ENCODE measurements at regions not wholly inside any gene's neighbourhood (a gene's known extent, or its start where the extent isn't known, plus 50 kb on each side); places are given as distances from the start of the nearest gene placed in this dataset.
A peak's percentile ranks its signal among the peaks of the same experiment; 100 is the strongest.

GRCh38 chr6:150486048-150486447, 113.6 kb upstream of the PLEKHG1 start:
- Mint-ChIP-seq H3K36me3 (no peaks in the 10 kb centered on the region), H3K27ac (no peak overlapping the region), H3K4me3 (no peak overlapping the region), H3K4me1 (peaks cover 0 to 6% (median 3%) of the 10 kb centered on the region in 3 donors), H3K9me3 (peaks cover 0 to under 1% (median 0%) of the 10 kb centered on the region in 3 donors), H3K27me3 (peaks cover 3 to 13% of the 10 kb centered on the region in 2 donors)
- no peak overlapping the region for H3K27ac ChIP-seq (ENCODE audit: low read length)
- ChIA-PET POLR2A (no interaction called here), CTCF (no interaction called here)
- peaks cover 2 to 8% of the 10 kb centered on the region in 2 experiments for H3K4me1 ChIP-seq (ENCODE audit: control insufficient read depth in 1 of 2, extremely low read depth in 1 of 2, insufficient read depth in 2 of 2, low read length in 2 of 2)
- WGBS (ENCODE audit: insufficient coverage): 77% methylated on average over 5 of the region's 6 CpGs
- no peak for ATAC-seq (replicated peaks in 1 of 4)
- H3K4me3 ChIP-seq (ENCODE audit: control insufficient read depth in 1 of 2, extremely low read depth in 1 of 2, low read length in 1 of 2): no peak overlapping the region
- no peaks in the 10 kb centered on the region for H3K36me3 ChIP-seq (ENCODE audit: control insufficient read depth in 2 of 2, extremely low read depth in 1 of 2, insufficient read depth in 1 of 2, low read length in 1 of 2)
- DNase-seq: no peak
- H3K9me3 ChIP-seq: no peaks in the 10 kb centered on the region
- no peaks in the 10 kb centered on the region for H3K27me3 ChIP-seq (replicated peaks in 1 of 2; ENCODE audit: control insufficient read depth in 2 of 2, extremely low read depth in 1 of 2, insufficient read depth in 2 of 2, low read length in 1 of 2)

DNA sequence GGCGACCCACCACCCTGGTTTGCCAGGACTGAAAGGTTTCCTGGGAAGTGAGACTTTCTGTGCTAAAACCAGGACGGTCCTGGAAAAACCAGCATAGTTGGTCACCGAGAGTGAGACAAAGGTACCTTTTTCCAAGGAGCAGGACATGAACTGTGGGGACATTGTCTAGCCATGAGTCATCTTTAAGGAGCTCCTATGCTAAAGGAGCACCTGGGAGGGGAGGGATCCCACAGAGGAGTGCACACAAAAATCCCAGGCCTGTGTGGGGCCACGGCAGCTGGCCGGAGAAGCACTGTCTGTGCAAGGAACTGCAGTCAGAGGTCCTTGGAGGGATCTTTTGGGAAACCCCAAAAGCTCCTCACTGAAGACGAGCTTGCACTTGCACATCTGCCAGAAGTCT, 109.1 kb upstream of the PLEKHG1 start:
- no peak overlapping the region for H3K4me3 Mint-ChIP-seq
- H3K4me1 Mint-ChIP-seq: peaks cover 0 to 22% (median 17%) of the 10 kb centered on the region in 3 donors
- H3K27me3 ChIP-seq (replicated peaks in 1 of 2; ENCODE audit: control insufficient read depth in 2 of 2, extremely low read depth in 1 of 2, insufficient read depth in 2 of 2, low read length in 1 of 2): no peaks in the 10 kb centered on the region
- H3K4me3 ChIP-seq (ENCODE audit: control insufficient read depth in 1 of 2, extremely low read depth in 1 of 2, low read length in 1 of 2): no peak overlapping the region
- ChIA-PET POLR2A (interaction anchor here in 1 of 2 donors (0.6 kb wide), 1 partner anchor 211 kb away, joined by 3 read pairs; no protein-coding TSS in a partner anchor), CTCF (no interaction called here)
- WGBS (ENCODE audit: insufficient coverage): 93% methylated on average over 3 of the region's 6 CpGs
- H3K27me3 Mint-ChIP-seq: peaks cover 3 to 12% of the 10 kb centered on the region in 2 donors
- no peak overlapping the region for H3K27ac Mint-ChIP-seq
- ATAC-seq (replicated peaks in 1 of 4) (no peak), DNase-seq (no peak)
- H3K36me3 Mint-ChIP-seq: no peaks in the 10 kb centered on the region
- no peaks in the 10 kb centered on the region for H3K36me3 ChIP-seq (ENCODE audit: control insufficient read depth in 2 of 2, extremely low read depth in 1 of 2, insufficient read depth in 1 of 2, low read length in 1 of 2)
- peaks cover 3 to 16% of the 10 kb centered on the region in 2 experiments for H3K4me1 ChIP-seq (ENCODE audit: control insufficient read depth in 1 of 2, extremely low read depth in 1 of 2, insufficient read depth in 2 of 2, low read length in 2 of 2)
- no peaks in the 10 kb centered on the region for H3K9me3 ChIP-seq
- H3K27ac ChIP-seq (ENCODE audit: low read length): no peak overlapping the region
- peaks cover 0 to 6% (median 4%) of the 10 kb centered on the region in 3 donors for H3K9me3 Mint-ChIP-seq

- DNase-seq (peak in 1 of 35 experiments; percentile 54), ATAC-seq (replicated peaks in 1 of 4) (peak in 3 of 4 experiments; percentile 55 to 83 (median 63))
- Histone ChIP-seq H3K4me3 (ENCODE audit: control insufficient read depth in 1 of 2, extremely low read depth in 1 of 2, low read length in 1 of 2) (no peak overlapping the region), H3K27me3 (replicated peaks in 1 of 2; ENCODE audit: control insufficient read depth in 2 of 2, extremely low read depth in 1 of 2, insufficient read depth in 2 of 2, low read length in 1 of 2) (no peaks in the 10 kb centered on the region), H3K9me3 (no peaks in the 10 kb centered on the region), H3K27ac (ENCODE audit: low read length) (peak overlapping the region; percentile 54), H3K36me3 (ENCODE audit: control insufficient read depth in 2 of 2, extremely low read depth in 1 of 2, insufficient read depth in 1 of 2, low read length in 1 of 2) (no peaks in the 10 kb centered on the region), H3K4me1 (ENCODE audit: control insufficient read depth in 1 of 2, extremely low read depth in 1 of 2, insufficient read depth in 2 of 2, low read length in 2 of 2) (peaks cover 3 to 16% of the 10 kb centered on the region in 2 experiments)
- Mint-ChIP-seq H3K4me3 (peak overlapping the region in 1 of 3 donors; percentile 42), H3K4me1 (peaks cover 0 to 22% (median 17%) of the 10 kb centered on the region in 3 donors), H3K27me3 (peaks cover 3 to 12% of the 10 kb centered on the region in 2 donors), H3K9me3 (peaks cover 0 to 6% (median 4%) of the 10 kb centered on the region in 3 donors), H3K36me3 (no peaks in the 10 kb centered on the region), H3K27ac (peak overlapping the region; percentile 29 to 75)
- WGBS (ENCODE audit: insufficient coverage): 17% methylated on average over 1 of the region's 5 CpGs
- ChIA-PET POLR2A (no interaction called here), CTCF (no interaction called here)
Observed at GRCh38 chr6:150491131-150491810, 108.4 kb upstream of the PLEKHG1 start.

- Histone ChIP-seq H3K4me1 (ENCODE audit: control insufficient read depth in 1 of 2, extremely low read depth in 1 of 2, insufficient read depth in 2 of 2, low read length in 2 of 2) (peaks cover 3 to 16% of the 10 kb centered on the region in 2 experiments), H3K36me3 (ENCODE audit: control insufficient read depth in 2 of 2, extremely low read depth in 1 of 2, insufficient read depth in 1 of 2, low read length in 1 of 2) (no peaks in the 10 kb centered on the region), H3K9me3 (no peaks in the 10 kb centered on the region), H3K27me3 (replicated peaks in 1 of 2; ENCODE audit: control insufficient read depth in 2 of 2, extremely low read depth in 1 of 2, insufficient read depth in 2 of 2, low read length in 1 of 2) (no peaks in the 10 kb centered on the region), H3K27ac (ENCODE audit: low read length) (no peak overlapping the region), H3K4me3 (ENCODE audit: control insufficient read depth in 1 of 2, extremely low read depth in 1 of 2, low read length in 1 of 2) (no peak overlapping the region)
- ChIA-PET POLR2A (no interaction called here), CTCF (no interaction called here)
- WGBS (ENCODE audit: insufficient coverage): no CpG with 5 or more reads among the region's 2 CpGs
- Mint-ChIP-seq H3K4me1 (peaks cover 0 to 22% (median 17%) of the 10 kb centered on the region in 3 donors), H3K4me3 (no peak overlapping the region), H3K27me3 (peaks cover 3 to 12% of the 10 kb centered on the region in 2 donors), H3K27ac (peak overlapping the region in 1 of 2 donors; percentile 22), H3K36me3 (no peaks in the 10 kb centered on the region), H3K9me3 (peaks cover 0 to 6% (median 4%) of the 10 kb centered on the region in 3 donors)
- DNase-seq: no peak
- no peak for ATAC-seq (replicated peaks in 1 of 4)
Observed at GRCh38 chr6:150491811-150492172, 107.9 kb upstream of the PLEKHG1 start.

GRCh38 chr6:150492507-150492906, 107.2 kb upstream of the PLEKHG1 start:
- 100% methylated on average over 1 of the region's 2 CpGs for WGBS (ENCODE audit: insufficient coverage)
- H3K27ac Mint-ChIP-seq: no peak overlapping the region
- ATAC-seq (replicated peaks in 1 of 4): no peak
- peaks cover 0 to 22% (median 17%) of the 10 kb centered on the region in 3 donors for H3K4me1 Mint-ChIP-seq
- H3K27me3 Mint-ChIP-seq: peaks cover 3 to 12% of the 10 kb centered on the region in 2 donors
- Histone ChIP-seq H3K4me1 (ENCODE audit: control insufficient read depth in 1 of 2, extremely low read depth in 1 of 2, insufficient read depth in 2 of 2, low read length in 2 of 2) (peaks cover 3 to 16% of the 10 kb centered on the region in 2 experiments), H3K27me3 (replicated peaks in 1 of 2; ENCODE audit: control insufficient read depth in 2 of 2, extremely low read depth in 1 of 2, insufficient read depth in 2 of 2, low read length in 1 of 2) (no peaks in the 10 kb centered on the region), H3K9me3 (no peaks in the 10 kb centered on the region), H3K27ac (ENCODE audit: low read length) (no peak overlapping the region), H3K4me3 (ENCODE audit: control insufficient read depth in 1 of 2, extremely low read depth in 1 of 2, low read length in 1 of 2) (no peak overlapping the region), H3K36me3 (ENCODE audit: control insufficient read depth in 2 of 2, extremely low read depth in 1 of 2, insufficient read depth in 1 of 2, low read length in 1 of 2) (no peaks in the 10 kb centered on the region)
- no peaks in the 10 kb centered on the region for H3K36me3 Mint-ChIP-seq
- CTCF ChIA-PET: no interaction called here
- H3K9me3 Mint-ChIP-seq: peaks cover 0 to 6% (median 4%) of the 10 kb centered on the region in 3 donors
- POLR2A ChIA-PET: no interaction called here
- DNase-seq: no peak
- no peak overlapping the region for H3K4me3 Mint-ChIP-seq

- POLR2A ChIA-PET: no interaction called here
- peaks cover 3 to 8% of the 10 kb centered on the region in 2 donors for H3K27me3 Mint-ChIP-seq
- Histone ChIP-seq H3K27me3 (replicated peaks in 1 of 2; ENCODE audit: control insufficient read depth in 2 of 2, extremely low read depth in 1 of 2, insufficient read depth in 2 of 2, low read length in 1 of 2) (no peaks in the 10 kb centered on the region), H3K36me3 (ENCODE audit: control insufficient read depth in 2 of 2, extremely low read depth in 1 of 2, insufficient read depth in 1 of 2, low read length in 1 of 2) (no peaks in the 10 kb centered on the region), H3K4me3 (ENCODE audit: control insufficient read depth in 1 of 2, extremely low read depth in 1 of 2, low read length in 1 of 2) (no peak overlapping the region), H3K27ac (ENCODE audit: low read length) (no peak overlapping the region), H3K9me3 (no peaks in the 10 kb centered on the region), H3K4me1 (ENCODE audit: control insufficient read depth in 1 of 2, extremely low read depth in 1 of 2, insufficient read depth in 2 of 2, low read length in 2 of 2) (peaks cover 3 to 16% of the 10 kb centered on the region in 2 experiments)
- DNase-seq: no peak
- H3K4me3 Mint-ChIP-seq: no peak overlapping the region
- H3K4me1 Mint-ChIP-seq: peaks cover 0 to 22% (median 17%) of the 10 kb centered on the region in 3 donors
- no peaks in the 10 kb centered on the region for H3K36me3 Mint-ChIP-seq
- H3K27ac Mint-ChIP-seq: no peak overlapping the region
- peaks cover 0 to 6% (median 4%) of the 10 kb centered on the region in 3 donors for H3K9me3 Mint-ChIP-seq
- CTCF ChIA-PET: no interaction called here
- 97% methylated on average over 4 of the region's 7 CpGs for WGBS (ENCODE audit: insufficient coverage)
- ATAC-seq (replicated peaks in 1 of 4): no peak
Observed at GRCh38 chr6:150492941-150493340, 106.7 kb upstream of the PLEKHG1 start.

Measured in T-cell (primary cell).